RWPE2 (cell line): ENCODE measurements at regions not wholly inside any gene's neighbourhood (a gene's known extent, or its start where the extent isn't known, plus 50 kb on each side); places are given as distances from the start of the nearest gene placed in this dataset.
"Not testable (repeated sequence)": the region's sequence is repeated elsewhere in the genome, so short reads cannot be mapped to it uniquely, and the experiment has no call there.

Experiments
- ATAC-seq: fragments of 200-7000 bp; cut with Tn5 transposase; 3 replicates; pipeline ENCODE4 v1.9.1; 2021; ENCODE audit warnings: low read depth
- DNase-seq: peaks from one replicate; pipeline ENCODE4 v3.0.0-alpha.2; 2020; ENCODE audit warnings: low spot score
- H3K27ac ChIP-seq: fragments of 450-650 bp; 2 replicates; pipeline ENCODE4 v1.5.1; 2017; ENCODE audit warnings: mild to moderate bottlenecking; ENCODE audit not compliant: poor library complexity, severe bottlenecking
- H3K27me3 ChIP-seq: fragments of 250-450 bp; sonication (Bioruptor Pico); 2 replicates; pipeline ENCODE4 v1.5.1; 2021; ENCODE audit warnings: mild to moderate bottlenecking, moderate library complexity; ENCODE audit not compliant: insufficient read depth, poor library complexity, severe bottlenecking
- H3K36me3 ChIP-seq: fragments of 250-450 bp; sonication (Bioruptor Pico); 2 replicates; pipeline ENCODE4 v1.5.1; 2020; ENCODE audit warnings: low read depth, mild to moderate bottlenecking, moderate library complexity
- H3K4me1 ChIP-seq: fragments of 250-450 bp; sonication (Bioruptor Pico); 2 replicates; pipeline ENCODE4 v1.5.1; 2021; ENCODE audit warnings: mild to moderate bottlenecking, moderate library complexity; ENCODE audit not compliant: insufficient read depth, poor library complexity, severe bottlenecking
- H3K4me3 ChIP-seq: fragments of 250-450 bp; sonication (Bioruptor Pico); 2 replicates; pipeline ENCODE4 v1.5.1; 2021; ENCODE audit warnings: mild to moderate bottlenecking, moderate library complexity; ENCODE audit not compliant: severe bottlenecking
- H3K9me3 ChIP-seq: fragments of 250-450 bp; sonication (Bioruptor Pico); 2 replicates; pipeline ENCODE4 v1.5.1; 2021; ENCODE audit warnings: mild to moderate bottlenecking, moderate library complexity; ENCODE audit not compliant: severe bottlenecking
- CTCF ChIP-seq: fragments of 450-650 bp; IDR thresholded peaks from one replicate; pipeline ENCODE4 v1.5.1; 2017; ENCODE audit warnings: mild to moderate bottlenecking, moderate library complexity; ENCODE audit not compliant: poor library complexity, severe bottlenecking

GRCh38 chr6:71766796-71767195, 119.6 kb upstream of the RIMS1 start:
- Histone ChIP-seq H3K27me3 (peaks cover 43% of the 10 kb centered on the region), H3K4me3 (no peak overlapping the region), H3K36me3 (no peaks in the 10 kb centered on the region), H3K4me1 (no peaks in the 10 kb centered on the region), H3K9me3 (no peaks in the 10 kb centered on the region), H3K27ac (no peak overlapping the region)
- TF ChIP-seq CTCF: no peak
- no peak for ATAC-seq
- DNase-seq: no peak

- Histone ChIP-seq H3K27ac (no peak overlapping the region), H3K27me3 (peaks cover 38% of the 10 kb centered on the region), H3K4me1 (no peaks in the 10 kb centered on the region), H3K9me3 (no peaks in the 10 kb centered on the region), H3K36me3 (no peaks in the 10 kb centered on the region), H3K4me3 (no peak overlapping the region)
- DNase-seq (no peak), ATAC-seq (no peak)
- TF ChIP-seq CTCF: no peak
Observed at GRCh38 chr6:71768356-71768755, 118.0 kb upstream of the RIMS1 start.

GRCh38 chr6:71808865-71809264, 77.5 kb upstream of the RIMS1 start:
- Histone ChIP-seq H3K27ac (no peak overlapping the region), H3K36me3 (no peaks in the 10 kb centered on the region), H3K4me3 (no peak overlapping the region), H3K4me1 (no peaks in the 10 kb centered on the region), H3K9me3 (peaks cover 3% of the 10 kb centered on the region), H3K27me3 (no peaks in the 10 kb centered on the region)
- DNase-seq (no peak), ATAC-seq (no peak)
- no peak for TF ChIP-seq CTCF

GRCh38 chr6:71810880-71811279, 75.5 kb upstream of the RIMS1 start:
- H3K9me3 ChIP-seq: peaks cover 3% of the 10 kb centered on the region
- no peak for DNase-seq
- TF ChIP-seq CTCF: no peak
- no peaks in the 10 kb centered on the region for H3K4me1 ChIP-seq
- H3K27ac ChIP-seq: no peak overlapping the region
- H3K36me3 ChIP-seq: no peaks in the 10 kb centered on the region
- no peaks in the 10 kb centered on the region for H3K27me3 ChIP-seq
- no peak for ATAC-seq
- H3K4me3 ChIP-seq: no peak overlapping the region

GRCh38 chr6:71822625-71823024, 63.7 kb upstream of the RIMS1 start:
- no peaks in the 10 kb centered on the region for H3K36me3 ChIP-seq
- H3K27me3 ChIP-seq: no peaks in the 10 kb centered on the region
- DNase-seq: no peak
- no peaks in the 10 kb centered on the region for H3K9me3 ChIP-seq
- H3K4me1 ChIP-seq: no peaks in the 10 kb centered on the region
- H3K4me3 ChIP-seq: no peak overlapping the region
- no peak for ATAC-seq
- no peak for TF ChIP-seq CTCF
- no peak overlapping the region for H3K27ac ChIP-seq

- H3K36me3 ChIP-seq, H3K27me3 ChIP-seq, ATAC-seq, H3K27ac ChIP-seq, H3K9me3 ChIP-seq, H3K4me3 ChIP-seq, H3K4me1 ChIP-seq, DNase-seq: not testable (repeated sequence)
Observed at GRCh38 chr6:71832110-71832764, 54.1 kb upstream of the RIMS1 start.
